DOHH2 (cell line): ENCODE measurements at regions not wholly inside any gene's neighbourhood (a gene's known extent, or its start where the extent isn't known, plus 50 kb on each side); places are given as distances from the start of the nearest gene placed in this dataset.

Source experiments
- H3F3A ChIP-seq: fragments of 200-600 bp; sonication (generic), shearing (Covaris generic); 2 replicates; pipeline ENCODE4 v1.6.0; 2016; ENCODE audit warnings: antibody characterized with exemption, mild to moderate bottlenecking; ENCODE audit not compliant: control insufficient read depth, insufficient read depth
- H3K27ac ChIP-seq: fragments of 200-600 bp; sonication (generic); 2 replicates; pipeline ENCODE4 v1.5.1; 2014; ENCODE audit warnings: low read depth, mild to moderate bottlenecking, low read length, moderate library complexity
- H3K27me3 ChIP-seq: fragments of 200-600 bp; sonication (generic); 2 replicates; pipeline ENCODE4 v1.6.1; 2014; ENCODE audit warnings: mild to moderate bottlenecking, low read length, mixed read lengths; ENCODE audit not compliant: control insufficient read depth
- H3K36me3 ChIP-seq: fragments of 200-600 bp; sonication (generic); 2 replicates; pipeline ENCODE4 v1.6.1; 2014; ENCODE audit warnings: mild to moderate bottlenecking, low read length, moderate library complexity, mixed read lengths; ENCODE audit not compliant: control insufficient read depth
- H3K4me1 ChIP-seq: fragments of 200-600 bp; sonication (generic); 2 replicates; pipeline ENCODE4 v1.6.1; 2014; ENCODE audit warnings: mild to moderate bottlenecking, low read length, mixed read lengths; ENCODE audit not compliant: control insufficient read depth
- H3K4me2 ChIP-seq: fragments of 200-600 bp; sonication (generic); 2 replicates; pipeline ENCODE4 v1.6.0; 2014; ENCODE audit warnings: mild to moderate bottlenecking, low read length, moderate library complexity
- H3K4me3 ChIP-seq: fragments of 200-600 bp; sonication (generic); 2 replicates; pipeline ENCODE4 v1.5.1; 2014; ENCODE audit warnings: mild to moderate bottlenecking, low read length, mixed read lengths
- H3K79me2 ChIP-seq: fragments of 200-600 bp; sonication (generic); 2 replicates; pipeline ENCODE4 v1.6.1; 2014; ENCODE audit warnings: mild to moderate bottlenecking, low read length, mixed read lengths; ENCODE audit not compliant: control insufficient read depth
- H3K9me2 ChIP-seq: fragments of 200-600 bp; sonication (generic); replicated peaks from 2 replicates; pipeline ENCODE4 v1.6.1; 2014; ENCODE audit warnings: mild to moderate bottlenecking, low read length, mixed read lengths; ENCODE audit not compliant: control insufficient read depth
- H3K9me3 ChIP-seq: fragments of 200-600 bp; sonication (generic); 2 replicates; pipeline ENCODE4 v1.6.1; 2014; ENCODE audit warnings: antibody characterized with exemption, low read length, mixed read lengths; ENCODE audit not compliant: control insufficient read depth, insufficient read depth
- H4K20me1 ChIP-seq: fragments of 200-600 bp; sonication (generic); 2 replicates; pipeline ENCODE4 v1.6.0; 2014; ENCODE audit warnings: low read depth, mild to moderate bottlenecking, antibody characterized with exemption, low read length, moderate library complexity; ENCODE audit not compliant: control insufficient read depth, insufficient read depth
- CTCF ChIP-seq: fragments of 200-600 bp; sonication (generic); IDR thresholded peaks from one replicate; pipeline ENCODE4 v1.5.1; 2014; ENCODE audit warnings: antibody characterized with exemption, mild to moderate bottlenecking, low read depth, low read length; ENCODE audit not compliant: poor library complexity, severe bottlenecking
- EZH2phosphoT487 ChIP-seq: fragments of 200-600 bp; sonication (generic); IDR thresholded peaks from 2 replicates; pipeline ENCODE4 v1.6.1; 2017; ENCODE audit warnings: borderline replicate concordance, mild to moderate bottlenecking, antibody characterized with exemption, low read length, moderate library complexity, mixed read lengths

GRCh38 chr2:230661072-230661957 is 51.3 kb upstream of the CAB39 start:
- Histone ChIP-seq H3K4me1 (peaks cover 18% of the 10 kb centered on the region), H3K79me2 (no peaks in the 10 kb centered on the region), H3K27ac (no peak overlapping the region), H3F3A (no peaks in the 10 kb centered on the region), H3K27me3 (peaks cover 4% of the 10 kb centered on the region; the same call in 1 of the 2 replicates), H3K4me2 (no peak overlapping the region), H3K4me3 (no peak overlapping the region), H3K36me3 (no peaks in the 10 kb centered on the region), H4K20me1 (no peaks in the 10 kb centered on the region), H3K9me2 (no peaks in the 10 kb centered on the region), H3K9me3 (no peaks in the 10 kb centered on the region)
- TF ChIP-seq CTCF (no peak), EZH2phosphoT487 (no peak)
